ENCODE measurements at regions not wholly inside any gene's neighbourhood (a gene's known extent, or its start where the extent isn't known, plus 50 kb on each side); places are given as distances from the start of the nearest gene placed in this dataset.

- DNase-seq (ENCODE audit: extremely low read depth, low read depth), result peak; percentile 43
- no peak for TF ChIP-seq CTCF (IDR thresholded peaks at IDR 0.05; ENCODE audit: low read depth, low read length)
Measured at GRCh38 chrX:74251006-74251930, 52.7 kb upstream of the ZCCHC13 start.

GRCh38 chrX:74250574-74250973, 53.4 kb upstream of the ZCCHC13 start:
- no peak for DNase-seq (ENCODE audit: extremely low read depth, low read depth)
- no peak for TF ChIP-seq CTCF (IDR thresholded peaks at IDR 0.05; ENCODE audit: low read depth, low read length)

DNA sequence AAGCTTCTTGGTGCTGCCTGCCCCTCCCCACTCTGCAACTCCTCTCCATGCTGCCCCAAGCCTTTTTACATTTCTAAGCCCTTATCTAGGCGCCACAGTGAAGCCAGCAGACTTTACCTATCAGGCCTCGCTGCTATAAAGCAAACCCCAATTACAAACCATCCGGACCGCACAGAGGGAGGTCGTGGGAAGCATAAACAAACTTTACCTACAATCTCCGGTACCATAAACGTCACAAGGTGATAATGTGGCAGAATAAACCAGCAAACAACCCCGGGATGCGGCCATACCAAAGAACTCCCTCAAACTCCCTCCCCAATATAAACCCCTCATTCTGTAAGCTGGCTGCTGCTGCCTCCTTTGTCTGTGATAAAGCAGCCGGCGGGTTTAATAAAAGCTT, 54.0 kb upstream of the ZCCHC13 start:
- no peak for TF ChIP-seq CTCF (IDR thresholded peaks at IDR 0.05; ENCODE audit: low read depth, low read length)
- DNase-seq (ENCODE audit: extremely low read depth, low read depth), result no peak

DNA sequence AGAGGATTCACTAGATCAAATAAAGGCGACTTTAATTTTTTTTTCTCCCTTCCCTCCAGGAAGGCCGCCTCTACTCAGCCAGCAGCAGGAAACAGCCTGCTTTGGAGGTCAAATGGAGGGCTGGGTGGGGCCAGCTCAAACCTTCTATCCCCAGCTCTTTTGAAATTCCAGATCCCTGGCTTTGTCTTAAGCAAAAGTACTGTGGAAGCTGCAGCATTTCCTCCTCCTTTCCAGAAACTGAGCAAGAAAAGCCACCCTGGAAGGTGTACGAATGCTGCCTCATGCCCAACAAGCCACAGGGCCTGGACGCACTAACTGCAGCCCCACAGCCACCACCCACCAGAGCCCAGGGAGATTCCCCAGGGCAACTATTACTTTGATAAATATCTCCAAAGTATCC, 55.1 kb upstream of the ZCCHC13 start:
- TF ChIP-seq CTCF (IDR thresholded peaks at IDR 0.05; ENCODE audit: low read depth, low read length), result no peak
- no peak for DNase-seq (ENCODE audit: extremely low read depth, low read depth)

- DNase-seq (ENCODE audit: extremely low read depth, low read depth), result no peak
- TF ChIP-seq CTCF (IDR thresholded peaks at IDR 0.05; ENCODE audit: low read depth, low read length), result no peak
Measured at GRCh38 chrX:74246524-74246923, 57.5 kb upstream of the ZCCHC13 start.

DNA sequence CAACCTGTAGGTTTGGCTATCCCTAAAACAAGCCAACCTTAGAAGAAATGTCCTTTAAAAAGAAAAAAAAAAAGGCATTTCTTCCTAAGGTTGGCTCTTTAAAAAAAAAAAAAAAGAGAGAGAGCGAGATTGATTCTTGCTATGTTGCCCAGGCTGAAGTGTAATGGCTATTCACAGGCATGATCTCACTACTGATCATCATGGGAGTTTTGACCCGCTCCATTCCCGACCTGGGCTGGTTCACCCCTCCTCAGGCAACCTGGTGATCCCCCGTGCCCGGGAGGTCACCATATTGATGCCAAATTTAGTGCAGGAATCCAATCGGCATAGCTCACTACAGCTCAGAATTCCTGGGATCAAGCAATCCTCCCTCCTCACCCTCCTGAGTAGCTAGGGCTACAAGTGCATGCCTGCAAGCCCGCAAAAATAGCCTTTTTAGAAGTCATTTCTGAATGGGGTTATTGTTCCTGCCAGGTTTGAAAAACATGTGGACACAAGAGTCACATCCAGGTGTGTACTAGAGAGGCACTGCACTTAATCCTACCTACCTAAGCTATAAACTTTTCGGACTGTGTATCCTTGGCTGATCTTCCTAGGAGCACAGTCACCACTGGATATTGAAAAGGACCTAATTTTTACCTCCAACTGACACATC, 61.4 kb upstream of the ZCCHC13 start:
- DNase-seq (ENCODE audit: extremely low read depth, low read depth), result no peak
- no peak for TF ChIP-seq CTCF (IDR thresholded peaks at IDR 0.05; ENCODE audit: low read depth, low read length)

DNA sequence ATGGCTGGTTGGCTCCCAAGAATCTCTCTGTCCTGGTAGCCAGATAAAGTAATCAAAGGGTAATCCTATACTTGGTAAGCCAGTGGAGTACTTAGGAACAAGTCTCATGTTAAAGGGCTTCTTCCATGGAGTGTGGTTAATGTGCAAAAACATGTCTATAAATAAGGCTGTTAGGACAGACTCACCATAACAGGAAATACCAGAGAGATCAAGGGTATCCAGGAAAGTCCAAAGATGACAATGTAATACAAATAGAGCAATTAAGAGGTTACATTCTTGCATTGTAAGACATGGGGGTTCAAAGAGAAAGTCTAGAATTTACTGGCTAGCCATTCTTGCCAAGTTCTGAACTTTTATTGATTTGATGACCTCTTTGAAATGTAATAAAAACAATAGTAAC, 61.9 kb upstream of the ZCCHC13 start:
- no peak for TF ChIP-seq CTCF (IDR thresholded peaks at IDR 0.05; ENCODE audit: low read depth, low read length)
- DNase-seq (ENCODE audit: extremely low read depth, low read depth), result peak; percentile 10

Measured in AG09319 (cell line).